GM19238 (cell line): ENCODE measurements at regions not wholly inside any gene's neighbourhood (a gene's known extent, or its start where the extent isn't known, plus 50 kb on each side); places are given as distances from the start of the nearest gene placed in this dataset.

Experiments used
- DNase-seq: peaks from one replicate; pipeline ENCODE4 v3.0.0; 2011; ENCODE audit warnings: low spot score; ENCODE audit not compliant: insufficient read length

GRCh38 chr18:8458546-8459215 lies 150.6 kb upstream of the RAB12 start:
- no peak for DNase-seq

GRCh38 chr18:8460748-8461147 lies 148.5 kb upstream of the RAB12 start:
- no peak for DNase-seq

- DNase-seq = no peak
Observed at GRCh38 chr18:8461544-8461943, 147.7 kb upstream of the RAB12 start.

GRCh38 chr18:8462651-8463185 lies 146.5 kb upstream of the RAB12 start:
- no peak for DNase-seq

GRCh38 chr18:8463791-8464190 lies 145.4 kb upstream of the RAB12 start:
- no peak for DNase-seq

- DNase-seq = no peak
Observed at GRCh38 chr18:8468191-8468590, 141.0 kb upstream of the RAB12 start.

GRCh38 chr18:8468921-8469335 lies 140.3 kb upstream of the RAB12 start:
- DNase-seq = no peak

GRCh38 chr18:8469544-8470130 lies 139.6 kb upstream of the RAB12 start:
- DNase-seq = no peak

GRCh38 chr18:8471372-8471771 lies 137.9 kb upstream of the RAB12 start:
- DNase-seq = no peak

GRCh38 chr18:8474661-8475060 lies 134.6 kb upstream of the RAB12 start:
- DNase-seq = no peak

GRCh38 chr18:8477615-8478014 lies 131.6 kb upstream of the RAB12 start:
- no peak for DNase-seq

- DNase-seq = peak; percentile 78
Observed at GRCh38 chr18:8478166-8478967, 130.9 kb upstream of the RAB12 start.

- DNase-seq = no peak
Observed at GRCh38 chr18:8478968-8479370, 130.3 kb upstream of the RAB12 start.

GRCh38 chr18:8479789-8480188 lies 129.4 kb upstream of the RAB12 start:
- no peak for DNase-seq

GRCh38 chr18:8480506-8481328 lies 128.5 kb upstream of the RAB12 start:
- DNase-seq = no peak

GRCh38 chr18:8484951-8485350 lies 124.3 kb upstream of the RAB12 start:
- no peak for DNase-seq

GRCh38 chr18:8489761-8490160 lies 119.5 kb upstream of the RAB12 start:
- DNase-seq = no peak

GRCh38 chr18:8491516-8491915 lies 117.7 kb upstream of the RAB12 start:
- no peak for DNase-seq

- no peak for DNase-seq
Observed at GRCh38 chr18:8493141-8493540, 116.1 kb upstream of the RAB12 start.

- DNase-seq = no peak
Observed at GRCh38 chr18:8496186-8496585, 113.1 kb upstream of the RAB12 start.

GRCh38 chr18:8498905-8499304 lies 110.3 kb upstream of the RAB12 start:
- no peak for DNase-seq
